ENCODE measurements at regions not wholly inside any gene's neighbourhood (a gene's known extent, or its start where the extent isn't known, plus 50 kb on each side); places are given as distances from the start of the nearest gene placed in this dataset.

DNA sequence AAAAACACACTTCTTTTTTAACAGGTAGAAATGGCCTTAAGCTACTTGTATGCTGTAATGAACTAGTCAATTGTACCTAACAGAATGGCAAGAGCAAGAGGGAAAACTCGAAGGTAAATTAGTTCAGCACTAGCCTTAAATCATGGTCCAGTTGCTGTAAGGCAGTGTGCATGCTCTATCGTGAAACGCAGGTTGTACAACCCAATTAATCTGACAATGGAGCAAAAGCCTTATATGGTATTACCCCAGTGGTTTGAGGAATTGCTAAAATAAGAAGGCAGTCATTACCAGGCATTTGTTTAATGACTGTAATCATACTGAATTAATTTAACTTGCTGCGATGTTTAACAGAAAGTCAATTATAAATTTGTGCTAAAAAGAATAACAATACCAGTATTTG, 69.3 kb upstream of the SOX4 start:
- 73 to 75% methylated on average over 4 of the region's 4 CpGs for WGBS, 2 donors
- ATAC-seq (ENCODE audit: low FRiP score in 2 of 2): no peak
- no peaks in the 10 kb centered on the region for H3K9me3 ChIP-seq
- no peak overlapping the region for H3K27ac ChIP-seq
- TF ChIP-seq POLR2A (IDR thresholded peaks at IDR 0.05) (no peak), EP300 (IDR thresholded peaks at IDR 0.05) (no peak), POLR2AphosphoS5 (IDR thresholded peaks at IDR 0.05) (no peak)
- TF ChIP-seq, protein P1, sequence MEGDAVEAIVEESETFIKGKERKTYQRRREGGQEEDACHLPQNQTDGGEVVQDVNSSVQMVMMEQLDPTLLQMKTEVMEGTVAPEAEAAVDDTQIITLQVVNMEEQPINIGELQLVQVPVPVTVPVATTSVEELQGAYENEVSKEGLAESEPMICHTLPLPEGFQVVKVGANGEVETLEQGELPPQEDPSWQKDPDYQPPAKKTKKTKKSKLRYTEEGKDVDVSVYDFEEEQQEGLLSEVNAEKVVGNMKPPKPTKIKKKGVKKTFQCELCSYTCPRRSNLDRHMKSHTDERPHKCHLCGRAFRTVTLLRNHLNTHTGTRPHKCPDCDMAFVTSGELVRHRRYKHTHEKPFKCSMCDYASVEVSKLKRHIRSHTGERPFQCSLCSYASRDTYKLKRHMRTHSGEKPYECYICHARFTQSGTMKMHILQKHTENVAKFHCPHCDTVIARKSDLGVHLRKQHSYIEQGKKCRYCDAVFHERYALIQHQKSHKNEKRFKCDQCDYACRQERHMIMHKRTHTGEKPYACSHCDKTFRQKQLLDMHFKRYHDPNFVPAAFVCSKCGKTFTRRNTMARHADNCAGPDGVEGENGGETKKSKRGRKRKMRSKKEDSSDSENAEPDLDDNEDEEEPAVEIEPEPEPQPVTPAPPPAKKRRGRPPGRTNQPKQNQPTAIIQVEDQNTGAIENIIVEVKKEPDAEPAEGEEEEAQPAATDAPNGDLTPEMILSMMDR (IDR thresholded peaks at IDR 0.05): no peak
- H3K27me3 ChIP-seq: no peaks in the 10 kb centered on the region
- H3K4me1 ChIP-seq: no peaks in the 10 kb centered on the region
- H3K36me3 ChIP-seq: no peaks in the 10 kb centered on the region
- H3K4me3 ChIP-seq: no peak overlapping the region
- no peak for DNase-seq

DNA sequence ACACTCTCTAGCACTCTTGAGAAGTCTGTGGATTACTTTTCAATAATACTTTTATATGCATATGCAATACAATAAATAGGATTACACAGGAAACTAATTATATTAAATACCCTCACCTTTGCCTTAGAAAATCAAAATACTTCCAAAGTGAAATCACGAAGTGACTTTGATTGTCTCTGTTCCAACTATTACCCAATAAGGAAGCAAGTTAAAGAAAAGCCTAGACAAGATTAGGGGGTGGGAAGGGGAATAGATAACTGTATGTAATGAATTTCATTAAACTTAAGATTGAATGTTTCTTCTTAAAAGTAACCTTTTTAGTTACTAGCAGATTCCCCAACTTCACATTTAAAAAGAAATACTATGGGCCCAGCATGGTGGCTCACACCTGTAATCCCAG, 66.6 kb upstream of the SOX4 start:
- H3K27me3 ChIP-seq: no peaks in the 10 kb centered on the region
- WGBS, 2 donors: 25% methylated on average over 1 of the region's 1 CpG
- TF ChIP-seq, protein P1 (IDR thresholded peaks at IDR 0.05): no peak
- TF ChIP-seq POLR2AphosphoS5 (IDR thresholded peaks at IDR 0.05) (no peak), EP300 (IDR thresholded peaks at IDR 0.05) (no peak), POLR2A (IDR thresholded peaks at IDR 0.05) (no peak)
- no peaks in the 10 kb centered on the region for H3K9me3 ChIP-seq
- H3K36me3 ChIP-seq: no peaks in the 10 kb centered on the region
- H3K4me3 ChIP-seq: no peak overlapping the region
- H3K27ac ChIP-seq: no peak overlapping the region
- ATAC-seq (ENCODE audit: low FRiP score in 2 of 2): no peak
- no peaks in the 10 kb centered on the region for H3K4me1 ChIP-seq
- no peak for DNase-seq

- no peak overlapping the region for H3K27ac ChIP-seq
- H3K9me3 ChIP-seq: no peaks in the 10 kb centered on the region
- TF ChIP-seq EP300 (IDR thresholded peaks at IDR 0.05) (no peak), POLR2AphosphoS5 (IDR thresholded peaks at IDR 0.05) (no peak), POLR2A (IDR thresholded peaks at IDR 0.05) (no peak)
- TF ChIP-seq, protein P1 (IDR thresholded peaks at IDR 0.05): no peak
- no peaks in the 10 kb centered on the region for H3K4me1 ChIP-seq
- ATAC-seq (ENCODE audit: low FRiP score in 2 of 2) (no peak), DNase-seq (no peak)
- H3K36me3 ChIP-seq: no peaks in the 10 kb centered on the region
- H3K27me3 ChIP-seq: no peaks in the 10 kb centered on the region
- H3K4me3 ChIP-seq: no peak overlapping the region
These were observed 65.8 kb upstream of the SOX4 start for GRCh38 chr6:21527731-21528130.

- no peaks in the 10 kb centered on the region for H3K9me3 ChIP-seq
- no peak overlapping the region for H3K4me3 ChIP-seq
- no peak for TF ChIP-seq POLR2AphosphoS5 (IDR thresholded peaks at IDR 0.05)
- no peak for TF ChIP-seq POLR2A (IDR thresholded peaks at IDR 0.05)
- TF ChIP-seq, protein P1 (IDR thresholded peaks at IDR 0.05): no peak
- no peak for TF ChIP-seq EP300 (IDR thresholded peaks at IDR 0.05)
- WGBS, 2 donors: 89 to 91% methylated on average over 5 of the region's 5 CpGs
- no peak for ATAC-seq (ENCODE audit: low FRiP score in 2 of 2)
- no peaks in the 10 kb centered on the region for H3K27me3 ChIP-seq
- no peaks in the 10 kb centered on the region for H3K36me3 ChIP-seq
- H3K4me1 ChIP-seq: no peaks in the 10 kb centered on the region
- DNase-seq: no peak
- no peak overlapping the region for H3K27ac ChIP-seq
These were observed 64.1 kb upstream of the SOX4 start for GRCh38 chr6:21529431-21529830.

- H3K4me1 ChIP-seq: no peaks in the 10 kb centered on the region
- no peaks in the 10 kb centered on the region for H3K9me3 ChIP-seq
- WGBS, 2 donors: 70 to 83% methylated on average over 3 of the region's 3 CpGs
- H3K27ac ChIP-seq: no peak overlapping the region
- H3K27me3 ChIP-seq: no peaks in the 10 kb centered on the region
- H3K36me3 ChIP-seq: no peaks in the 10 kb centered on the region
- ATAC-seq (ENCODE audit: low FRiP score in 2 of 2) (no peak), DNase-seq (no peak)
- no peak overlapping the region for H3K4me3 ChIP-seq
- TF ChIP-seq EP300 (IDR thresholded peaks at IDR 0.05) (no peak), POLR2A (IDR thresholded peaks at IDR 0.05) (no peak), POLR2AphosphoS5 (IDR thresholded peaks at IDR 0.05) (no peak)
- TF ChIP-seq, protein P1 (IDR thresholded peaks at IDR 0.05): no peak
These were observed 62.2 kb upstream of the SOX4 start for GRCh38 chr6:21531393-21531792.
